ENCODE measurements at regions not wholly inside any gene's neighbourhood (a gene's known extent, or its start where the extent isn't known, plus 50 kb on each side); places are given as distances from the start of the nearest gene placed in this dataset.

DNA sequence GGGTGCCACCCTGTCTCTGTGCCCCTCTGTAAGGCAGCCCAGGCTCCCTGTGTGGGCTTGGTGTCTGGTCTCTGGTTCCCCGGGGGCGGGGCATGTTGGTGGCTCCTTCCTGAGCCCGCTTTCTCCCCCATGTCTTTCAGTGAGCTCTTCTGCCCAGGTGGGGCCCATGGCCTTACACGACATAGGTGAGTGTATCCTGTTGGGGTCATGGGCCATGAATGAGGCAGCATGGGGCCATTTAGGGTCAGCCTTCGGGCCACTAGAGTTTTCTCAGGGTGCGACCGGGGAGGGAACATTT, 195.1 kb downstream of the UBE3A start:
- Histone ChIP-seq H3K4me3 (ENCODE audit: low read depth in 2 of 2, low read length in 1 of 2) (no peak overlapping the region), H3K27me3 (ENCODE audit: insufficient read depth) (no peaks in the 10 kb centered on the region), H3K36me3 (replicated peaks in 1 of 2; ENCODE audit: control insufficient read depth in 1 of 2, insufficient read depth in 2 of 2, low read length in 1 of 2) (no peaks in the 10 kb centered on the region), H4K20me1 (ENCODE audit: insufficient read depth) (no peaks in the 10 kb centered on the region), H3F3A (replicated peaks; ENCODE audit: insufficient read depth) (no peaks in the 10 kb centered on the region), H3K9me3 (no peaks in the 10 kb centered on the region), H2AFZ (ENCODE audit: low read depth) (no peak overlapping the region), H3K79me2 (ENCODE audit: insufficient read depth) (no peaks in the 10 kb centered on the region), H3K4me1 (ENCODE audit: control insufficient read depth in 1 of 2, insufficient read depth in 2 of 2, low read depth in 1 of 2, low read length in 1 of 2) (no peaks in the 10 kb centered on the region), H3K27ac (ENCODE audit: low read depth in 2 of 2, low read length in 1 of 2) (no peak overlapping the region), H3K9me2 (no peaks in the 10 kb centered on the region), H3K4me2 (no peak overlapping the region), H3K9ac (no peak overlapping the region)
- ChIA-PET POLR2A (no interaction called here), CTCF (no interaction called here)
- no peak for TF ChIP-seq RFX5 (IDR thresholded peaks at IDR 0.05; ENCODE audit: low read length)
- no peak for TF ChIP-seq MAX (IDR thresholded peaks at IDR 0.05; ENCODE audit: low read depth)
- no peak for TF ChIP-seq FOXJ3 (CRISPR knock-in tag; IDR thresholded peaks at IDR 0.05)
- no peak for TF ChIP-seq EP300 (IDR thresholded peaks at IDR 0.05; ENCODE audit: borderline replicate concordance in 1 of 2, low read depth in 1 of 2, low read length in 1 of 2)
- TF ChIP-seq FOXM1 (IDR thresholded peaks at IDR 0.05; ENCODE audit: low read depth): no peak
- no peak for TF ChIP-seq POLR2AphosphoS5 (IDR thresholded peaks at IDR 0.05; ENCODE audit: low read depth, low read length)
- TF ChIP-seq TCF12 (IDR thresholded peaks at IDR 0.05): no peak
- TF ChIP-seq MEF2A (IDR thresholded peaks at IDR 0.05; ENCODE audit: borderline replicate concordance, low read depth): no peak
- TF ChIP-seq CHD2 (IDR thresholded peaks at IDR 0.05; ENCODE audit: low read length, partially characterized antibody): no peak
- TF ChIP-seq RCOR1 (IDR thresholded peaks at IDR 0.05; ENCODE audit: low read length): no peak
- TF ChIP-seq JUND (IDR thresholded peaks at IDR 0.05): no peak
- no peak for TF ChIP-seq NRF1 (IDR thresholded peaks at IDR 0.05; ENCODE audit: low read depth, low read length)
- TF ChIP-seq GATA2 (CRISPR knock-in tag; IDR thresholded peaks at IDR 0.05): no peak
- TF ChIP-seq, protein P1, sequence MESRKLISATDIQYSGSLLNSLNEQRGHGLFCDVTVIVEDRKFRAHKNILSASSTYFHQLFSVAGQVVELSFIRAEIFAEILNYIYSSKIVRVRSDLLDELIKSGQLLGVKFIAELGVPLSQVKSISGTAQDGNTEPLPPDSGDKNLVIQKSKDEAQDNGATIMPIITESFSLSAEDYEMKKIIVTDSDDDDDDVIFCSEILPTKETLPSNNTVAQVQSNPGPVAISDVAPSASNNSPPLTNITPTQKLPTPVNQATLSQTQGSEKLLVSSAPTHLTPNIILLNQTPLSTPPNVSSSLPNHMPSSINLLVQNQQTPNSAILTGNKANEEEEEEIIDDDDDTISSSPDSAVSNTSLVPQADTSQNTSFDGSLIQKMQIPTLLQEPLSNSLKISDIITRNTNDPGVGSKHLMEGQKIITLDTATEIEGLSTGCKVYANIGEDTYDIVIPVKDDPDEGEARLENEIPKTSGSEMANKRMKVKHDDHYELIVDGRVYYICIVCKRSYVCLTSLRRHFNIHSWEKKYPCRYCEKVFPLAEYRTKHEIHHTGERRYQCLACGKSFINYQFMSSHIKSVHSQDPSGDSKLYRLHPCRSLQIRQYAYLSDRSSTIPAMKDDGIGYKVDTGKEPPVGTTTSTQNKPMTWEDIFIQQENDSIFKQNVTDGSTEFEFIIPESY (IDR thresholded peaks at IDR 0.05; ENCODE audit: borderline replicate concordance, low read depth): no peak
- no peak for TF ChIP-seq USF1 (IDR thresholded peaks at IDR 0.05; ENCODE audit: borderline replicate concordance, low read depth)
- no peak for TF ChIP-seq RAD21 (IDR thresholded peaks at IDR 0.05; ENCODE audit: low read length)
- TF ChIP-seq IRF3 (IDR thresholded peaks at IDR 0.05; ENCODE audit: low read depth, low read length): no peak
- no peak for TF ChIP-seq FOSL2 (IDR thresholded peaks at IDR 0.05; ENCODE audit: borderline replicate concordance, low read depth)
- no peak for TF ChIP-seq EZH2phosphoT487 (IDR thresholded peaks at IDR 0.05; ENCODE audit: borderline replicate concordance, low read depth)
- DNase-seq: no peak
- WGBS (ENCODE audit: low lambda C conversion rate): 11% methylated on average over 4 of the region's 7 CpGs
